DMS 273 (cell line): ENCODE measurements at regions not wholly inside any gene's neighbourhood (a gene's known extent, or its start where the extent isn't known, plus 50 kb on each side); places are given as distances from the start of the nearest gene placed in this dataset.
A peak's percentile ranks its signal among the peaks of the same experiment; 100 is the strongest.
"Not testable (repeated sequence)": the region's sequence is repeated elsewhere in the genome, so short reads cannot be mapped to it uniquely, and the experiment has no call there.

ENCODE experiments used
- DNase-seq: peaks from one replicate; lab custom pipeline; 2025; ENCODE audit not compliant: unreplicated experiment; lab: John Stamatoyannopoulos, UW

GRCh38 chr2:114128725-114129124 is 238.8 kb downstream of the ACTR3 start:
- no peak for DNase-seq

GRCh38 chr2:114132050-114132449 is 242.2 kb downstream of the ACTR3 start:
- not testable (repeated sequence) for DNase-seq

- DNase-seq = no peak
These were observed 244.3 kb downstream of the ACTR3 start for GRCh38 chr2:114134146-114134545.

GRCh38 chr2:114139542-114139941 is 249.7 kb downstream of the ACTR3 start:
- no peak for DNase-seq

GRCh38 chr2:114156366-114157056 is 266.6 kb downstream of the ACTR3 start:
- DNase-seq = no peak

- no peak for DNase-seq
These were observed 267.1 kb downstream of the ACTR3 start for GRCh38 chr2:114157057-114157385.

- no peak for DNase-seq
These were observed 270.5 kb downstream of the ACTR3 start for GRCh38 chr2:114160263-114160981.

GRCh38 chr2:114161371-114161770 is 271.5 kb downstream of the ACTR3 start:
- no peak for DNase-seq

- no peak for DNase-seq
These were observed 274.6 kb upstream of the DPP10 start for GRCh38 chr2:114167799-114168198.

GRCh38 chr2:114170070-114170469 is 272.4 kb upstream of the DPP10 start:
- peak; percentile 3 for DNase-seq

GRCh38 chr2:114175507-114175906 is 266.9 kb upstream of the DPP10 start:
- no peak for DNase-seq

- no peak for DNase-seq
These were observed 256.9 kb upstream of the DPP10 start for GRCh38 chr2:114185501-114185900.

GRCh38 chr2:114192362-114192761 is 250.1 kb upstream of the DPP10 start:
- no peak for DNase-seq

- DNase-seq = no peak
These were observed 240.7 kb upstream of the DPP10 start for GRCh38 chr2:114201781-114202180.

- no peak for DNase-seq
These were observed 238.8 kb upstream of the DPP10 start for GRCh38 chr2:114203679-114204078.

GRCh38 chr2:114213808-114214207 is 228.6 kb upstream of the DPP10 start:
- DNase-seq = no peak

- no peak for DNase-seq
These were observed 224.1 kb upstream of the DPP10 start for GRCh38 chr2:114218383-114218782.

- DNase-seq = no peak
These were observed 223.0 kb upstream of the DPP10 start for GRCh38 chr2:114219456-114219855.

GRCh38 chr2:114222344-114222743 is 220.1 kb upstream of the DPP10 start:
- no peak for DNase-seq

GRCh38 chr2:114231921-114232320 is 210.5 kb upstream of the DPP10 start:
- DNase-seq = no peak

- no peak for DNase-seq
These were observed 205.1 kb upstream of the DPP10 start for GRCh38 chr2:114237331-114237730.

- DNase-seq = no peak
These were observed 203.4 kb upstream of the DPP10 start for GRCh38 chr2:114238910-114239559.
